ENCODE measurements at regions not wholly inside any gene's neighbourhood (a gene's known extent, or its start where the extent isn't known, plus 50 kb on each side); places are given as distances from the start of the nearest gene placed in this dataset.

GRCh38 chr13:97121894-97122293 lies 100.2 kb upstream of the MBNL2 start:
- Histone ChIP-seq H3K4me3 (ENCODE audit: insufficient read depth, low read depth, low read length) (no peak overlapping the region), H3K27ac (ENCODE audit: insufficient read depth, low read depth, low read length, poor library complexity, severe bottlenecking) (no peak overlapping the region), H3K4me1 (ENCODE audit: control insufficient read depth, insufficient read depth, low read length) (peaks cover 10% of the 10 kb centered on the region), H3K27me3 (ENCODE audit: control insufficient read depth, insufficient read depth, low read length, poor library complexity, severe bottlenecking) (no peaks in the 10 kb centered on the region), H3K9me3 (ENCODE audit: control insufficient read depth, low read length) (no peaks in the 10 kb centered on the region), H3K36me3 (ENCODE audit: control insufficient read depth, insufficient read depth, low read length) (no peaks in the 10 kb centered on the region)

- Histone ChIP-seq H3K4me1 (ENCODE audit: control insufficient read depth, insufficient read depth, low read length) (peaks cover 10% of the 10 kb centered on the region), H3K27me3 (ENCODE audit: control insufficient read depth, insufficient read depth, low read length, poor library complexity, severe bottlenecking) (no peaks in the 10 kb centered on the region), H3K9me3 (ENCODE audit: control insufficient read depth, low read length) (no peaks in the 10 kb centered on the region), H3K36me3 (ENCODE audit: control insufficient read depth, insufficient read depth, low read length) (no peaks in the 10 kb centered on the region), H3K4me3 (ENCODE audit: insufficient read depth, low read depth, low read length) (no peak overlapping the region), H3K27ac (ENCODE audit: insufficient read depth, low read depth, low read length, poor library complexity, severe bottlenecking) (no peak overlapping the region)
- 97 to 99% methylated on average over 3 to 4 of the region's 4 CpGs for WGBS, 2 experiments
Measured at GRCh38 chr13:97122381-97122996, 99.6 kb upstream of the MBNL2 start.

DNA sequence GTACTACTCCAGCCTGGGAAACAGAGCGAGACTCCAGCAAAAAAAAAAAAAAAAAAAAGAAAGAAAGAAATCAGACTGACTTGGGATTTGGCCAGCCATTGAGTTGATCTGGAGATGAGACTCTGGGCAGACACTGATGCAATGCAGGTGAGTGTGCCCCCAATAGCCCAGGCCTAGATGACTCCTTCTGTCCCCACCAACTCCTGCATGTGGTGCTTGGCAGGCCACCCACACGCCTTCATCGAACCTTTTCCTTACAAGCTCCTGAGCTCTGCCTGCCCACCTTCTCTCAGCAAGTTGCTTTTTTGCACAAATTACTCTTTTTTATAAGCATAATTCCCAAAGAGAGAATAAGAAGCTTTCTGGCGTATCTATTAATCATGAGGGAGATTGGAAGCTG lies 97.9 kb upstream of the MBNL2 start:
- 93 to 96% methylated on average over 3 to 4 of the region's 4 CpGs for WGBS, 2 experiments
- H3K27ac ChIP-seq (ENCODE audit: insufficient read depth, low read depth, low read length, poor library complexity, severe bottlenecking), result no peak overlapping the region
- H3K4me1 ChIP-seq (ENCODE audit: control insufficient read depth, insufficient read depth, low read length), result peaks cover 10% of the 10 kb centered on the region
- H3K36me3 ChIP-seq (ENCODE audit: control insufficient read depth, insufficient read depth, low read length), result no peaks in the 10 kb centered on the region
- no peak overlapping the region for H3K4me3 ChIP-seq (ENCODE audit: insufficient read depth, low read depth, low read length)
- no peaks in the 10 kb centered on the region for H3K27me3 ChIP-seq (ENCODE audit: control insufficient read depth, insufficient read depth, low read length, poor library complexity, severe bottlenecking)
- H3K9me3 ChIP-seq (ENCODE audit: control insufficient read depth, low read length), result no peaks in the 10 kb centered on the region

DNA sequence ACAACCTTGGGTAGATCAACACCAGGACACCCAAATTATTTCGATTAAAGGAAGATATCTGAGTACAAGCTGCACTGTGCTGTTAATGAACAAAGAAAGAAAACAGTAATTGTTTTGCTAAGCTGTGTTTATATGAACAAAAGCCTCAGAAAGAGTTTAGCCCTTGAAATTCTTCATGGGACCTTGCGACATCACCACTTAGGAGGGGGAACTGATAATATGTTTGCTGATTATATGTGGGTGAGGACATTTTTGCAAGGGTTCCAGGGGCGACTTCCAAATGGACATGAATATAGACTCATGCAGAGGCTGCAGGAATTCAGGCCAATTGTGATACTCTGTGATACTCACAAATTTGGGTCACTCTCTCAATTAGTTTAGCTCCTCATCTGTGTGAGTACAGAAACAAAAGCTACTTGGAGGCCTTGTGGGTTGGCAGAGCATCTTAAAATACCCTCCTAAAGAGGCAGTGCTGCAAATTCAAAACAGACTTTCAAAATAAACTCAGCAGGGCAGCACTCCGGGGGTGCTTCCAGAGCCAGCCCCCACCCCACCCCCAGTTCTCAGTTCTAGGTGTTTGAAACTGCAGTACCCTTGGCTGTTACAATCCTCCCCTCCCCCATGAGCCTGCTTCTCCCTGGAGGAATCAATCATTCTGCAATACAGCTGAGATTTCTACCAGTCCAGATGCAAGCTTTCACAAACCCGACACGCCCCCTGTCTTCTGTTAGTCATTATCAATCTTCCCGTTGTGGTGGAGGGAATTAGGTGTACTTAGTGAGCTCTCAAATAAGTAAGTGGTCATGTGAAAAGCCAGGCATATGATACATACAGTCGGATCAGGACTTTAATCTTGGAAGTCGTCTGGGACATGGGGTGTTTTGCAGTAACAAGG lies 97.0 kb upstream of the MBNL2 start:
- no peak overlapping the region for H3K4me3 ChIP-seq (ENCODE audit: insufficient read depth, low read depth, low read length)
- no peaks in the 10 kb centered on the region for H3K9me3 ChIP-seq (ENCODE audit: control insufficient read depth, low read length)
- WGBS, 2 experiments, result 73 to 80% methylated on average over 9 of the region's 9 CpGs
- no peak overlapping the region for H3K27ac ChIP-seq (ENCODE audit: insufficient read depth, low read depth, low read length, poor library complexity, severe bottlenecking)
- H3K27me3 ChIP-seq (ENCODE audit: control insufficient read depth, insufficient read depth, low read length, poor library complexity, severe bottlenecking), result no peaks in the 10 kb centered on the region
- H3K36me3 ChIP-seq (ENCODE audit: control insufficient read depth, insufficient read depth, low read length), result no peaks in the 10 kb centered on the region
- peaks cover 10% of the 10 kb centered on the region for H3K4me1 ChIP-seq (ENCODE audit: control insufficient read depth, insufficient read depth, low read length)

GRCh38 chr13:97125810-97126738 lies 96.1 kb upstream of the MBNL2 start:
- H3K27me3 ChIP-seq (ENCODE audit: control insufficient read depth, insufficient read depth, low read length, poor library complexity, severe bottlenecking), result no peaks in the 10 kb centered on the region
- H3K4me3 ChIP-seq (ENCODE audit: insufficient read depth, low read depth, low read length), result no peak overlapping the region
- 92 to 94% methylated on average over 13 of the region's 13 CpGs for WGBS, 2 experiments
- H3K9me3 ChIP-seq (ENCODE audit: control insufficient read depth, low read length), result no peaks in the 10 kb centered on the region
- no peaks in the 10 kb centered on the region for H3K36me3 ChIP-seq (ENCODE audit: control insufficient read depth, insufficient read depth, low read length)
- no peak overlapping the region for H3K27ac ChIP-seq (ENCODE audit: insufficient read depth, low read depth, low read length, poor library complexity, severe bottlenecking)
- peaks cover 10% of the 10 kb centered on the region for H3K4me1 ChIP-seq (ENCODE audit: control insufficient read depth, insufficient read depth, low read length)

DNA sequence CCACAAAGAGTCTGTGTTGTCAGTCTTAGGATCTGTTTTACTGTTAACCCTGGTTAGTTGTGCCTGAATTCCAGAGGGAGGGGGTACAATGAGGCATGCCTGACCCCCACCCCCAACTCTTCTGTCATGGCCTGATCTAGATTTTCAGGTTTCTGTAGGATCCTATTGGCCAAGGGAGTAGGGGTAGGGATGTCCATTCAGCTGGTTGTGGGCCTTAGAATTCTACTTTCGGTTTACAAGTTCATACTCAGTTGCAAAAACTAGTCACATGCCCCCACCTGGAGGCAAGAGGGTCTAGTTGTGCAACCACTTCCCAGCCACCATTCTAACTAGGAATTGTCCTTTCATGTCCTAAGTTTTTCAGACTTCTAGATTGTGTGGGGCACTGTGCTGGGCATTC lies 94.3 kb upstream of the MBNL2 start:
- Histone ChIP-seq H3K27me3 (ENCODE audit: control insufficient read depth, insufficient read depth, low read length, poor library complexity, severe bottlenecking) (no peaks in the 10 kb centered on the region), H3K4me3 (ENCODE audit: insufficient read depth, low read depth, low read length) (no peak overlapping the region), H3K4me1 (ENCODE audit: control insufficient read depth, insufficient read depth, low read length) (peaks cover 21% of the 10 kb centered on the region), H3K9me3 (ENCODE audit: control insufficient read depth, low read length) (no peaks in the 10 kb centered on the region), H3K27ac (ENCODE audit: insufficient read depth, low read depth, low read length, poor library complexity, severe bottlenecking) (no peak overlapping the region), H3K36me3 (ENCODE audit: control insufficient read depth, insufficient read depth, low read length) (no peaks in the 10 kb centered on the region)
- WGBS, 2 experiments, result 96 to 100% methylated on average over 1 of the region's 1 CpG

DNA sequence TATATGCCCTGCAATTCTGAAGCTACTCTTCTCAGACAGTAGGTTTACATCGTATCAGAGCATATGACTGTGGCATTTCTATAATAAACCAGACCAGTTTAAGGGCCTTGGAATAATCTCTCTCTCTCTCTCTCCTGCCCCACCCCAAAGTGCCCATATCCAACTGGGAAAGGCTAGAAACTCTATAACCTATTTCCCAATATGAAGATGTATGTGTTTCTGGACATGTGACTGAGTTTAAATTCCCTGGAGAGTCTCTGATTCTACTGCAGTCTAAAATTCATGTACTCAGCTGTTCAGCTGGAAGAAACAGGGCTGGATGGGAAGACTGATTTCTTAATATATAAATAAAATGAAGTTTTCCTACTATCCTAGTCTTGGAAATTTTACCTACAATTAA lies 91.9 kb upstream of the MBNL2 start:
- no peaks in the 10 kb centered on the region for H3K36me3 ChIP-seq (ENCODE audit: control insufficient read depth, insufficient read depth, low read length)
- no peaks in the 10 kb centered on the region for H3K27me3 ChIP-seq (ENCODE audit: control insufficient read depth, insufficient read depth, low read length, poor library complexity, severe bottlenecking)
- no peak overlapping the region for H3K27ac ChIP-seq (ENCODE audit: insufficient read depth, low read depth, low read length, poor library complexity, severe bottlenecking)
- no peaks in the 10 kb centered on the region for H3K9me3 ChIP-seq (ENCODE audit: control insufficient read depth, low read length)
- peaks cover 21% of the 10 kb centered on the region for H3K4me1 ChIP-seq (ENCODE audit: control insufficient read depth, insufficient read depth, low read length)
- 93 to 100% methylated on average over 1 of the region's 1 CpG for WGBS, 2 experiments
- H3K4me3 ChIP-seq (ENCODE audit: insufficient read depth, low read depth, low read length), result no peak overlapping the region

DNA sequence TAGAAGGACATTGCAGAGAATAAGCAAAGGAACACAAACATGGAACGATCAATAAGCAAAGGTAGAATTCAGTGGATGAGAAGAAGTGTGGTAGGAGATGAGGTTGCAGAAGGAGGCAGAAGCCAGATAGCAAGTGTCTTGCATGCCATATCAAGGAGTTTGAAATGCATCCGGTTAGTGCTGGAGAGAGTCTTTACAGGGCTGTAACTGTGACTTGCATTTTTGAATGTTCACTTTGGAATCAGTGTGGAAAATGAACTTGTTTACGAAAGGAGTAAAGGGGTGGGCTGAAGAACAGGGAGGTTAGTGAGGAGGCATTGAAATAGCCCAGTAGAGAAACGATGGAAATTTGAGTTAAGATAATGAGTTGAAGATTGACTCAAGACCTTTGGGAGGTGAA lies 90.7 kb upstream of the MBNL2 start:
- H3K27me3 ChIP-seq (ENCODE audit: control insufficient read depth, insufficient read depth, low read length, poor library complexity, severe bottlenecking), result no peaks in the 10 kb centered on the region
- no peaks in the 10 kb centered on the region for H3K36me3 ChIP-seq (ENCODE audit: control insufficient read depth, insufficient read depth, low read length)
- H3K4me3 ChIP-seq (ENCODE audit: insufficient read depth, low read depth, low read length), result no peak overlapping the region
- H3K27ac ChIP-seq (ENCODE audit: insufficient read depth, low read depth, low read length, poor library complexity, severe bottlenecking), result no peak overlapping the region
- H3K9me3 ChIP-seq (ENCODE audit: control insufficient read depth, low read length), result no peaks in the 10 kb centered on the region
- WGBS, 2 experiments, result 94% methylated on average over 4 of the region's 4 CpGs
- peaks cover 10% of the 10 kb centered on the region for H3K4me1 ChIP-seq (ENCODE audit: control insufficient read depth, insufficient read depth, low read length)

DNA sequence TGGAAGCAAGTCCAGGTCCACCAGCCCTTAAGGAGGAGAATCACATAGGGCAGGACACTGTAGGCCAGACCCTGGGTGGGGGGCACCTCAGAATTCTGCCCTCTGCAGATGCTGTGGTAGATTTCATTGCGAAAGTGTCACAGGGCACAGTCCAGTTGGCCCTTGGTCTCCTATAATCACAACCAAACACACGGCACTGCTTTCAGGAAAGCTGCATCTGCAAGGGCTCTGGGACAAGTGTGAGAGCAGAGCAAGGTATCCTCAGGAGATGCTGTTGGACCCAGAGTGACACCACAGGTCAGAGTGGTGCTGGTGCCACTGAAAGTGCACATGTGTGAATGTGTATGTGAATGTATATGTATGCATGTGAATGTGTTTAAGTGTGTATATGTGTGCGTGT lies 88.6 kb upstream of the MBNL2 start:
- H3K9me3 ChIP-seq (ENCODE audit: control insufficient read depth, low read length), result no peaks in the 10 kb centered on the region
- peaks cover 10% of the 10 kb centered on the region for H3K4me1 ChIP-seq (ENCODE audit: control insufficient read depth, insufficient read depth, low read length)
- WGBS, 2 experiments, result 93 to 96% methylated on average over 3 of the region's 3 CpGs
- H3K4me3 ChIP-seq (ENCODE audit: insufficient read depth, low read depth, low read length), result no peak overlapping the region
- H3K27me3 ChIP-seq (ENCODE audit: control insufficient read depth, insufficient read depth, low read length, poor library complexity, severe bottlenecking), result no peaks in the 10 kb centered on the region
- H3K36me3 ChIP-seq (ENCODE audit: control insufficient read depth, insufficient read depth, low read length), result no peaks in the 10 kb centered on the region
- H3K27ac ChIP-seq (ENCODE audit: insufficient read depth, low read depth, low read length, poor library complexity, severe bottlenecking), result no peak overlapping the region

DNA sequence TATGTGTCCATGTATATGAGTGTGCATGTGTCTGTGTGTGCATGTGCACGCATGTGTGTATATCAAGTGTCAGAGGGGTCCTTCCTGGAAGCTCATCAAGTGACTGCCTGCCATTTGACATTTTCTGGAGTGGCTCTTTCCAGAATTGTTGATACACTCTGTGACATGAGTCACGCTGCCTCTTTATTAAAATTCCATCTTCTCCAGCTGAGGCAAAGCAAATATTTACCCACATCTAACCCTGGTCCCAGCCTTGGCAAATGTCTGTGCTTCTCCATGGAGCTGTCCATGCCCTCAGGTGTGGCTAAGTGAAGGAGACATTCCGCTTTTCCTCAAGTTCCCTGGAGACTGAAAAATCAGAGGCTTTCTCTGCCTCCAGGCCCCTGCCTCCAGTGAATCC lies 88.2 kb upstream of the MBNL2 start:
- 97% methylated on average over 3 of the region's 3 CpGs for WGBS, 2 experiments
- Histone ChIP-seq H3K27me3 (ENCODE audit: control insufficient read depth, insufficient read depth, low read length, poor library complexity, severe bottlenecking) (no peaks in the 10 kb centered on the region), H3K4me1 (ENCODE audit: control insufficient read depth, insufficient read depth, low read length) (peaks cover 10% of the 10 kb centered on the region), H3K9me3 (ENCODE audit: control insufficient read depth, low read length) (no peaks in the 10 kb centered on the region), H3K4me3 (ENCODE audit: insufficient read depth, low read depth, low read length) (no peak overlapping the region), H3K27ac (ENCODE audit: insufficient read depth, low read depth, low read length, poor library complexity, severe bottlenecking) (no peak overlapping the region), H3K36me3 (ENCODE audit: control insufficient read depth, insufficient read depth, low read length) (no peaks in the 10 kb centered on the region)
